KOPT-K1 (cell line): ENCODE measurements at regions not wholly inside any gene's neighbourhood (a gene's known extent, or its start where the extent isn't known, plus 50 kb on each side); places are given as distances from the start of the nearest gene placed in this dataset.

Experiments used
- H3K27ac ChIP-seq: fragments of 200-600 bp; sonication (generic); 2 replicates; pipeline ENCODE4 v1.5.1; 2016; ENCODE audit warnings: antibody characterized with exemption, mild to moderate bottlenecking, low read depth, low read length; ENCODE audit not compliant: poor library complexity, severe bottlenecking
- H3K36me3 ChIP-seq: fragments of 200-600 bp; sonication (generic); 2 replicates; pipeline ENCODE4 v1.5.1; 2017; ENCODE audit warnings: antibody characterized with exemption, mild to moderate bottlenecking, low read length, moderate library complexity; ENCODE audit not compliant: insufficient read depth
- H3K9me3 ChIP-seq: fragments of 200-600 bp; sonication (generic); 2 replicates; pipeline ENCODE4 v1.5.1; 2017; ENCODE audit warnings: antibody characterized with exemption, low read length, mild to moderate bottlenecking; ENCODE audit not compliant: insufficient read depth, poor library complexity, severe bottlenecking

- Histone ChIP-seq H3K27ac (no peak overlapping the region), H3K9me3 (peaks cover 16% of the 10 kb centered on the region), H3K36me3 (no peaks in the 10 kb centered on the region)
Observed at GRCh38 chr15:59739557-59740186, 50.6 kb upstream of the BNIP2 start.
